Testis (tissue), 2 donors: ENCODE measurements at regions not wholly inside any gene's neighbourhood (a gene's known extent, or its start where the extent isn't known, plus 50 kb on each side); places are given as distances from the start of the nearest gene placed in this dataset.

Experiments
- DNase-seq: peaks from one replicate; pipeline ENCODE4 v3.0.0-alpha.2; 2019
- H3K27ac ChIP-seq, 2 donors: fragments of 200-600 bp; sonication (generic); one replicate each; pipeline ENCODE4 v1.5.1; 2019
- H3K27me3 ChIP-seq: fragments of 200-600 bp; sonication (generic); one replicate; pipeline ENCODE4 v1.5.1; 2019
- H3K36me3 ChIP-seq: fragments of 200-600 bp; sonication (generic); one replicate; pipeline ENCODE4 v1.5.1; 2017; ENCODE audit warnings: low read depth; ENCODE audit errors: missing control alignments
- H3K4me1 ChIP-seq: fragments of 200-600 bp; sonication (generic); one replicate; pipeline ENCODE4 v1.5.1; 2019
- H3K4me3 ChIP-seq, 2 donors: fragments of 200-600 bp; sonication (generic); one replicate each; pipeline ENCODE4 v1.5.1; 2017 to 2019
- H3K9me3 ChIP-seq: fragments of 200-600 bp; sonication (generic); one replicate; pipeline ENCODE4 v1.5.1; 2017
- POLR2A ChIP-seq: fragments of 450-650 bp; IDR thresholded peaks from one replicate; pipeline ENCODE4 v1.6.1; 2017; ENCODE audit warnings: antibody characterized with exemption, mild to moderate bottlenecking, moderate library complexity
- WGBS, 2 donors: methylation state at CpG; one replicate each; pipeline ENCODE4 v1.1.5; 2018; 5-methylcytosine and 5-hydroxymethylcytosine counted together
- intact Hi-C: fragments of 100-400 bp; cut with DNase I; formaldehyde crosslinking; loops from one replicate; pipeline ENCODE4 v1.15.1; 2023; ENCODE audit warnings: low total_unique reads
- TF ChIP-seq, protein P1 (sequence below), 3 experiments: fragments of 450-650 bp in 2 of 3; fragments of 200-600 bp in 1 of 3; sonication (generic) in 1 of 3; IDR thresholded peaks; one replicate each; pipeline ENCODE4 v1.5.1; 2016 to 2019; ENCODE audit warnings: antibody characterized with exemption in 3 of 3, mild to moderate bottlenecking in 2 of 3, moderate library complexity in 1 of 3

DNA sequence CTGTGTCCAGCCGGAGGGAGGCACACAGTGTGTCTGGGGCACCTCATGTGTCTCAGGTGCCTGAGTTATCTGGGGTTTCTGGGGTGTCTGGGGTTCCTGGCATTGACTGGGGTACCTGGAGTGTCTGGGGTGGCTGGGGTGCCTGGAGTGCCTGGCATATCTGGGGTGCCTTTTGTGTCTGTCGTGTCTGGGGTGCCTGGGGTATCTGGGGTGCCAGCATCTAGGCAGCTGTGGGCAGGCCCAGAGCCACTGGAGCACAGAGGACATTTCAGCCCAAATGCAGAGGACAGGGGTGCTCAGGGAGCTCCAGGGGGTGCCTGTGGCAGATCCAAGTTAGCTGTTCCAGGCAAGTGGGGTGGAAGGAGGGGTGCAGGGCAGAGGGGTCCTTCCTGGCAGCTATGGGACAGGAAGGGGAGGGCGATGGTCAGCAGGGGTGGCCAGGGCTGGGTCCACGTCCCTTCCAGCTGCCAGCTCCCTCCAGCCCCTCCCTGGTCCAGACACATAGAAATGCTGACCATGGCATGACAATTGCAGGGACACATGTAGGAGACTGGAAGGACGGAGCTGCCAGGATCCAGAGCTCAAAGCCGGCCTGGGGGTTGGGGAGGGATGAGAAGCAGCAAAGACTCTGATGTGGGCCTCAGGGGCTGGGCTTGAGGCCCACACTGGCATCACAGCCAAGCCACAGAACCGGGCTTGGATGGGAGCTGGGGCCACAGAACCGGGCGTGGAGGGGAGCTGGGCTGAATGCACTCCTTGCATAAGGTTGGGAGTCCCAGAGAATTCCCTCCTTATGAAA lies 133.0 kb downstream of the BRD1 start:
- no peaks in the 10 kb centered on the region for H3K9me3 ChIP-seq
- no peaks in the 10 kb centered on the region for H3K27me3 ChIP-seq
- H3K27ac ChIP-seq = no peak overlapping the region
- no peaks in the 10 kb centered on the region for H3K36me3 ChIP-seq
- TF ChIP-seq, protein P1, sequence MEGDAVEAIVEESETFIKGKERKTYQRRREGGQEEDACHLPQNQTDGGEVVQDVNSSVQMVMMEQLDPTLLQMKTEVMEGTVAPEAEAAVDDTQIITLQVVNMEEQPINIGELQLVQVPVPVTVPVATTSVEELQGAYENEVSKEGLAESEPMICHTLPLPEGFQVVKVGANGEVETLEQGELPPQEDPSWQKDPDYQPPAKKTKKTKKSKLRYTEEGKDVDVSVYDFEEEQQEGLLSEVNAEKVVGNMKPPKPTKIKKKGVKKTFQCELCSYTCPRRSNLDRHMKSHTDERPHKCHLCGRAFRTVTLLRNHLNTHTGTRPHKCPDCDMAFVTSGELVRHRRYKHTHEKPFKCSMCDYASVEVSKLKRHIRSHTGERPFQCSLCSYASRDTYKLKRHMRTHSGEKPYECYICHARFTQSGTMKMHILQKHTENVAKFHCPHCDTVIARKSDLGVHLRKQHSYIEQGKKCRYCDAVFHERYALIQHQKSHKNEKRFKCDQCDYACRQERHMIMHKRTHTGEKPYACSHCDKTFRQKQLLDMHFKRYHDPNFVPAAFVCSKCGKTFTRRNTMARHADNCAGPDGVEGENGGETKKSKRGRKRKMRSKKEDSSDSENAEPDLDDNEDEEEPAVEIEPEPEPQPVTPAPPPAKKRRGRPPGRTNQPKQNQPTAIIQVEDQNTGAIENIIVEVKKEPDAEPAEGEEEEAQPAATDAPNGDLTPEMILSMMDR (IDR thresholded peaks at IDR 0.05) = no peak
- TF ChIP-seq POLR2A = no peak
- WGBS, 2 donors = 86 to 90% methylated on average over 6 to 9 of the region's 9 CpGs
- H3K4me3 ChIP-seq = no peak overlapping the region
- intact Hi-C loops = no loop called here
- DNase-seq = no peak
- H3K4me1 ChIP-seq = no peaks in the 10 kb centered on the region

DNA sequence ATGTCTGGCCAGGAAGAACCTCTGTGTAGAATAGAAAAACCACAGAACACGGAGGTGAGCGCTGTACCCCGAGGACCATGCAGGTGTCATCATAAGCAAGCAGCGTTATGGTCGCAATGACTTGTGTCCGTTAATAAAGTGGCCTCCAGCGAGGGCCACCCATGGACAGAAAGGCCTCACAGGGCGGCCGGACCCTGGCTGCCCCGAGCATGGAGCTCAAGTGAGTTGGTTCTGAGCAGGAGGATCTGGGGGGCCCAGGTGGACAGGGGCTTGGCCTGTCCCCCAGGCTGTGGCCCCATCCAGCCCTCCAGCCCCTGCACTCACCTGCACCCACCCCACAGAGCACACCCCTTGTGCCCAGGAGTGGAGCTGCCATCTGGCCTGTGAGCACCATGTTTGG lies 133.8 kb downstream of the BRD1 start:
- Histone ChIP-seq H3K36me3 (no peaks in the 10 kb centered on the region), H3K27me3 (no peaks in the 10 kb centered on the region), H3K27ac (no peak overlapping the region), H3K4me1 (no peaks in the 10 kb centered on the region), H3K9me3 (no peaks in the 10 kb centered on the region), H3K4me3 (no peak overlapping the region)
- intact Hi-C loops = no loop called here
- no peak for DNase-seq
- 81 to 94% methylated on average over 9 to 10 of the region's 10 CpGs for WGBS, 2 donors
- TF ChIP-seq POLR2A = no peak

DNA sequence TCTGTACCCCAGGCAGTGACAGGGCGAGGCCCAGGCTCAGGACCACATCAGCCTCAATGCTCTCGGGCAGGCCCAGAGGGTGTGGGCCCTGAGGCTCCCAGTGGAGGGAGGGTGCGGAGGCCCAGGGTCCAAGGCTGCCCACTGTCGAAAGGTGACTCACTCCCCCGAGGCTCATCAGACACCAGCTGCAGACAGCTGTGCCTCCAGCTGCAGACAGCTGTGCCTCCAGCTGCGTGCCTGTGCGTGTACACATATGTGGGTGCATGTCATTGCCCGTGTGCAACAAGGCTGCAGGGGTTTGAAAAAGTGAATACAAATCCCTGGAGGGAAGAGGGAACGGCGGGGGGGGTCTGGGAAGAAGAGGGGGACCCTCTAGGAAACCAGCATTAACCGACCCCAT lies 134.3 kb downstream of the BRD1 start:
- intact Hi-C loops = no loop called here
- H3K4me1 ChIP-seq = no peaks in the 10 kb centered on the region
- TF ChIP-seq, protein P1 (IDR thresholded peaks at IDR 0.05) = no peak
- no peak for TF ChIP-seq POLR2A
- no peaks in the 10 kb centered on the region for H3K27me3 ChIP-seq
- H3K9me3 ChIP-seq = no peaks in the 10 kb centered on the region
- no peak for DNase-seq
- 78 to 86% methylated on average over 6 to 11 of the region's 11 CpGs for WGBS, 2 donors
- no peaks in the 10 kb centered on the region for H3K36me3 ChIP-seq
- H3K27ac ChIP-seq = no peak overlapping the region
- no peak overlapping the region for H3K4me3 ChIP-seq

DNA sequence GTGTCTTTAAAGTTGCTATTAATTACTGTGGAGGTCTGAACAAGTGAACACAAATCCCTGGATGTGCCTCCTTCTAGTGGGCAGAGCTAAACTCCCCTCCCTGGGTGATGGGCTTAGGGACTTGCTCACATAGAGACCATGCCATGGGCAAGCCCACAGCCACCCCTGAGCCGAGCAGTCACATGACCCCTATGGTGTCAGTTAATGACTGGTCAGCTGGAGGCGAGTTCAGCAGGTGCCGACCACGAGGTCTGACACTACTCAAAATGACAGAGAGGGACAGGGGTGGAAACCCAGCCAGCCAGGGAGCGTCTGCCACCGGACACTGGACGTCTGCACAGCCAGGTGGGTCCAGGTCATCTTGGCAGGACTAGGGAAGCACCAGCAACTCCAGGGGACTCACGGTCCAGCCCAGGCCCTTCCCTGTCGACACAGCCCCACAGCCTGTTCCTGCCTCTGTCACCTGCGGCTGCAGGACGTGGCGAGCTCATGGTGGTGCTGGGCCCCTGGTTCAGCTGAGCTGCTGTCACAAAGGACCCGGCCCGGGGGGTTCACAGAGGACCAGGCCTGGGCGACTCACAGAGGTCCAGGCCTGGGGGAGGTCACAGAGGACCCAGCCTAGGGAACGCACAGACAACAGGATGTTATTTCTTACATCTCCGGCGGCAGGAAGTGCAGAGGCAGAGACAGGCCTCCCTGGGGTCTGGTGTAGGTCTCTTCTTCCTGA lies 135.0 kb downstream of the BRD1 start:
- no peak overlapping the region for H3K4me3 ChIP-seq
- DNase-seq = no peak
- TF ChIP-seq, protein P1 (IDR thresholded peaks at IDR 0.05) = no peak
- TF ChIP-seq POLR2A = no peak
- no peaks in the 10 kb centered on the region for H3K36me3 ChIP-seq
- intact Hi-C loops = no loop called here
- H3K9me3 ChIP-seq = no peaks in the 10 kb centered on the region
- no peak overlapping the region for H3K27ac ChIP-seq
- H3K27me3 ChIP-seq = no peaks in the 10 kb centered on the region
- 86 to 91% methylated on average over 16 to 18 of the region's 18 CpGs for WGBS, 2 donors
- H3K4me1 ChIP-seq = no peaks in the 10 kb centered on the region

DNA sequence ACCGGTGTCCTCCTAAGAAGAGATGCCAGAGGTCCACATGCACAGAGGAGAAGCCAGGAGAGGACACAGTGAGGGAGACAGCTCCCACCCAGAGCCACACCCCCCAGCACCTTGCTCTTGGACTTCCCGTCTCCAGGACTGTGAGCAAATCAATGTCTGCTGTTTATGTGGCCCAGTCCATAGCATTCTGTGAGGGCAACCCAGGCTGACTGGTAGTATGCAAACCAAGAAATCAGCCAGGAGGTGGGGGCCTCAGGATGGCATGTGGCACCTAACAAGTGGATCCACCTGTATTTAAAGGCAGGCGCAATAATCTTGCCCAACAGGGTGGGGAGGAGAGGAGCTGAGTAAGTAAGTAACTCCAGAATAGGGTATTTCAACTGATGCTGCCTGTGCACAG lies 136.4 kb downstream of the BRD1 start:
- no peak overlapping the region for H3K27ac ChIP-seq
- DNase-seq = no peak
- H3K36me3 ChIP-seq = no peaks in the 10 kb centered on the region
- intact Hi-C loops = no loop called here
- no peak overlapping the region for H3K4me3 ChIP-seq
- no peaks in the 10 kb centered on the region for H3K9me3 ChIP-seq
- no peaks in the 10 kb centered on the region for H3K27me3 ChIP-seq
- 67 to 93% methylated on average over 1 to 3 of the region's 3 CpGs for WGBS, 2 donors
- no peaks in the 10 kb centered on the region for H3K4me1 ChIP-seq
- TF ChIP-seq, protein P1 (IDR thresholded peaks at IDR 0.05) = no peak
- no peak for TF ChIP-seq POLR2A
